BE2C (cell line): ENCODE measurements at regions not wholly inside any gene's neighbourhood (a gene's known extent, or its start where the extent isn't known, plus 50 kb on each side); places are given as distances from the start of the nearest gene placed in this dataset.

Experiments
- DNase-seq: peaks from one replicate; pipeline ENCODE4 v3.0.0-alpha.2; 2020
- H3K27me3 ChIP-seq: fragments of 250-450 bp; sonication (Bioruptor Pico); 2 replicates; pipeline ENCODE4 v1.5.1; 2020; ENCODE audit warnings: mild to moderate bottlenecking
- H3K36me3 ChIP-seq: fragments of 250-450 bp; sonication (Bioruptor Pico); 2 replicates; pipeline ENCODE4 v1.5.1; 2020; ENCODE audit warnings: mild to moderate bottlenecking
- H3K4me1 ChIP-seq: fragments of 250-450 bp; sonication (Bioruptor Pico); 2 replicates; pipeline ENCODE4 v1.5.1; 2020
- H3K4me3 ChIP-seq: 2 replicates; pipeline ENCODE4 v1.5.1; 2011; ENCODE audit warnings: low read depth, low read length
- H3K9me3 ChIP-seq: fragments of 250-450 bp; sonication (Bioruptor Pico); 2 replicates; pipeline ENCODE4 v1.5.1; 2020
- TF ChIP-seq, protein P1 (sequence below): IDR thresholded peaks from 2 replicates; pipeline ENCODE4 v1.5.1; 2012; ENCODE audit warnings: mild to moderate bottlenecking, low read depth, low read length

DNA sequence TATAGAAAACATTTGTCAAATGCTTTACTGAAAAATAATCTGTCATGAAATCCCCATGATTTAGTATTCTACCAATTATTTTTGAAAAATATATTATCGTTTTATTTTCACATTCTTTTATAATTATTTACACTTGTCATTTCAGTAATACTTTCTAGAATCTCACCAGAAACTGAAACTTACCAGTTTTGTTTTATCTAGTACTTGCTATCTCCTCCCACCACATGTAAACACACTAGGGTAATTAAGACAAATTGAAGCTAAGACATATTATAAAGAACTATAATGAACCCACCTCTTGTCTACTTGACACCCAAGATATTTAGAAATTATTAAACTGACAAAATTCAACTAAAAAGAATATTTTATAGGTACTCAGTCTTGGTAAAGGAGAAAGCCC lies 51.5 kb upstream of the GRM3 start:
- Histone ChIP-seq H3K36me3 (no peaks in the 10 kb centered on the region), H3K4me3 (no peak overlapping the region), H3K27me3 (no peaks in the 10 kb centered on the region), H3K4me1 (no peaks in the 10 kb centered on the region), H3K9me3 (no peaks in the 10 kb centered on the region)
- DNase-seq = no peak
- TF ChIP-seq, protein P1, sequence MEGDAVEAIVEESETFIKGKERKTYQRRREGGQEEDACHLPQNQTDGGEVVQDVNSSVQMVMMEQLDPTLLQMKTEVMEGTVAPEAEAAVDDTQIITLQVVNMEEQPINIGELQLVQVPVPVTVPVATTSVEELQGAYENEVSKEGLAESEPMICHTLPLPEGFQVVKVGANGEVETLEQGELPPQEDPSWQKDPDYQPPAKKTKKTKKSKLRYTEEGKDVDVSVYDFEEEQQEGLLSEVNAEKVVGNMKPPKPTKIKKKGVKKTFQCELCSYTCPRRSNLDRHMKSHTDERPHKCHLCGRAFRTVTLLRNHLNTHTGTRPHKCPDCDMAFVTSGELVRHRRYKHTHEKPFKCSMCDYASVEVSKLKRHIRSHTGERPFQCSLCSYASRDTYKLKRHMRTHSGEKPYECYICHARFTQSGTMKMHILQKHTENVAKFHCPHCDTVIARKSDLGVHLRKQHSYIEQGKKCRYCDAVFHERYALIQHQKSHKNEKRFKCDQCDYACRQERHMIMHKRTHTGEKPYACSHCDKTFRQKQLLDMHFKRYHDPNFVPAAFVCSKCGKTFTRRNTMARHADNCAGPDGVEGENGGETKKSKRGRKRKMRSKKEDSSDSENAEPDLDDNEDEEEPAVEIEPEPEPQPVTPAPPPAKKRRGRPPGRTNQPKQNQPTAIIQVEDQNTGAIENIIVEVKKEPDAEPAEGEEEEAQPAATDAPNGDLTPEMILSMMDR = no peak

- H3K4me3 ChIP-seq = no peak overlapping the region
- no peaks in the 10 kb centered on the region for H3K4me1 ChIP-seq
- H3K27me3 ChIP-seq = no peaks in the 10 kb centered on the region
- no peaks in the 10 kb centered on the region for H3K36me3 ChIP-seq
- DNase-seq = no peak
- TF ChIP-seq, protein P1 = no peak
- H3K9me3 ChIP-seq = no peaks in the 10 kb centered on the region
Observed at GRCh38 chr7:86574006-86574405, 69.7 kb upstream of the GRM3 start.

- no peaks in the 10 kb centered on the region for H3K36me3 ChIP-seq
- TF ChIP-seq, protein P1 = no peak
- DNase-seq = no peak
Observed at GRCh38 chr7:86558680-86559501, 84.8 kb upstream of the GRM3 start.

DNA sequence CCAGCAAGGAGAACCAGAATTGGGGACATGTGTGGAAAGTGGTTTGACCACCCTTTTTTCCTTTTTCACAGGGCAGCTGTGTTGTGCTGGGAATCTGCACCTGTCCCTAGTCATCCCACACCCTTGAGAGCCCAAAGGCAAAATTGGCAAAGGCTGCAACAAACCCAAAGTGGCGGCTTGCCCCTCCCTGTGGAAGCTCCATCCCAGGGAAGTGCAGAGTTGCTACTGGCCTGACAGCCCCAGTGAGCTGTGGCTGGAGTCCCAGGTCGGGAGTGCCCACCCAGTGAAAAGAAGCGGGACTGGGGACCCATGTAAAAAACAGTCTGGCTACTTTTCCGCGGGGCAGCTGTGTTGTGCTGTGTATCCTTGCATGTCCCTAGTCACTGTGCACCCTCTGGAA lies 109.1 kb upstream of the GRM3 start:
- TF ChIP-seq, protein P1 = no peak
- Histone ChIP-seq H3K4me3 (no peak overlapping the region), H3K9me3 (no peaks in the 10 kb centered on the region), H3K36me3 (no peaks in the 10 kb centered on the region), H3K27me3 (no peaks in the 10 kb centered on the region), H3K4me1 (no peaks in the 10 kb centered on the region)
- no peak for DNase-seq

More at GRCh38 chr7:86558680-86559501, 84.8 kb upstream of the GRM3 start:
- Histone ChIP-seq H3K4me1 (no peaks in the 10 kb centered on the region), H3K9me3 (no peaks in the 10 kb centered on the region), H3K4me3 (no peak overlapping the region), H3K27me3 (no peaks in the 10 kb centered on the region)

DNA sequence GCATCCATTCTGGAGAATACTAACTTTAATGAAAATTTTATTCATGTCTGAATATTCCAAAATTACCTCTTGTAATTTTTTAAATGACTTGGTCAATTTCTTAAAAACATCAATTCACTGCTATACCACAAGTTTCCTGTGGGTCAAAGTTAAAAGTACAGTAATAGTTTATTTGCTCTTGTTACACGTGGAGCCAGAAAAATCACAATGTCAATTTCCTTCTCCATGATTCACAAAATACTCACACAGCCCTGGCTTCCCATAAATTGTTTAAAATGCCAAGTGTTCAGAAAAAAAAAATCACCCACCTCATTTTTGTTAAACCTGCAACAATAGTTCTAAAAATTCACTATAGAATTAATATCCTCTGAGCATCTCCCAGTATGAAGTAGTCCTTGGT lies 139.5 kb upstream of the GRM3 start:
- H3K9me3 ChIP-seq = no peaks in the 10 kb centered on the region
- DNase-seq = no peak
- no peaks in the 10 kb centered on the region for H3K4me1 ChIP-seq
- no peaks in the 10 kb centered on the region for H3K36me3 ChIP-seq
- TF ChIP-seq, protein P1 = no peak
- H3K27me3 ChIP-seq = no peaks in the 10 kb centered on the region
- no peak overlapping the region for H3K4me3 ChIP-seq

GRCh38 chr7:86499986-86500385 lies 143.7 kb upstream of the GRM3 start:
- TF ChIP-seq, protein P1 = no peak
- H3K36me3 ChIP-seq = no peaks in the 10 kb centered on the region
- H3K4me3 ChIP-seq = no peak overlapping the region
- no peak for DNase-seq
- 0 out of 2 replicates have a peak, but pooled peaks cover 3% of the 10 kb centered on the region for H3K27me3 ChIP-seq
- H3K9me3 ChIP-seq = no peaks in the 10 kb centered on the region
- H3K4me1 ChIP-seq = no peaks in the 10 kb centered on the region
